ENCODE measurements at regions not wholly inside any gene's neighbourhood (a gene's known extent, or its start where the extent isn't known, plus 50 kb on each side); places are given as distances from the start of the nearest gene placed in this dataset.

- Histone ChIP-seq H3K27me3 (replicated peaks in 1 of 2; ENCODE audit: control insufficient read depth in 2 of 2, insufficient read depth in 2 of 2, low read length in 1 of 2) (peaks cover 0 to 2% of the 10 kb centered on the region in 2 experiments), H3K36me3 (ENCODE audit: control insufficient read depth in 2 of 2, insufficient read depth in 2 of 2, low read length in 1 of 2) (no peaks in the 10 kb centered on the region), H3K4me1 (ENCODE audit: control insufficient read depth, insufficient read depth, low read length) (no peaks in the 10 kb centered on the region), H3K4me2 (ENCODE audit: control insufficient read depth, insufficient read depth) (no peak overlapping the region), H4K20me1 (ENCODE audit: control insufficient read depth, insufficient read depth) (no peaks in the 10 kb centered on the region), H2AFZ (ENCODE audit: control insufficient read depth, low read depth, low read length) (no peak overlapping the region), H3K9me3 (replicated peaks; ENCODE audit: control insufficient read depth, insufficient read depth, low read length) (no peaks in the 10 kb centered on the region), H3K27ac (ENCODE audit: control insufficient read depth, insufficient read depth) (no peak overlapping the region), H3K9ac (ENCODE audit: control insufficient read depth, insufficient read depth, low read length) (no peak overlapping the region), H3K4me3 (no peak overlapping the region), H3K79me2 (ENCODE audit: control insufficient read depth, insufficient read depth, low read length) (no peaks in the 10 kb centered on the region)
- ATAC-seq (no peak), DNase-seq (ENCODE audit: low read depth, low spot score) (no peak), FAIRE-seq (no peak)
- SMC1A ChIA-PET (ENCODE audit: uncharacterized antibody, unreplicated experiment) = no interaction called here
- TF ChIP-seq TAF1 (IDR thresholded peaks at IDR 0.05; ENCODE audit: borderline replicate concordance, low read depth, low read length) (no peak), RBBP5 (conservative IDR thresholded peaks at IDR 0.05) (no peak), MLLT1 (IDR thresholded peaks at IDR 0.05) (no peak), PBX3 (IDR thresholded peaks at IDR 0.05; ENCODE audit: insufficient replicate concordance, low read depth, low read length) (no peak), YY1 (IDR thresholded peaks at IDR 0.05; ENCODE audit: low read depth, low read length) (no peak), CUX1 (IDR thresholded peaks at IDR 0.05; ENCODE audit: insufficient replicate concordance, low read depth, low read length) (no peak), RAD21 (IDR thresholded peaks at IDR 0.05; ENCODE audit: insufficient read depth, low read depth, low read length) (no peak), CBX3 (IDR thresholded peaks at IDR 0.05; ENCODE audit: borderline replicate concordance, low read depth) (no peak)
- RAD21 ChIA-PET (ENCODE audit: unreplicated experiment) = no interaction called here
- in situ Hi-C loops (cut with MboI) = no loop called here
- WGBS (ENCODE audit: insufficient coverage, insufficient replicate concordance, low lambda C conversion rate, missing lambda C conversion rate) = 18% methylated on average over 1 of the region's 1 CpG
- CTCF ChIA-PET = no interaction called here
- POLR2A ChIA-PET = no interaction called here
- intact Hi-C loops (cut with micrococcal nuclease; ENCODE audit: unreplicated experiment) = no loop called here
- no TSS peak for BruUV-seq (replicated peaks)
These were observed 54.9 kb upstream of the MAML3 start for GRCh38 chr4:140208921-140209320.

All from GM12878 (cell line).